HCT116 (cell line): ENCODE measurements at regions not wholly inside any gene's neighbourhood (a gene's known extent, or its start where the extent isn't known, plus 50 kb on each side); places are given as distances from the start of the nearest gene placed in this dataset.

Experiments
- ATAC-seq: fragments of 200-7000 bp; cut with Tn5 transposase; 2 replicates; pipeline ENCODE4 v1.9.1; 2020; ENCODE audit warnings: mild to moderate bottlenecking, moderate library complexity
- BruUV-seq: library from RNA; stranded (reverse); fragments of 400-500 nt; replicated peaks from 2 replicates; lab custom pipeline; 2021; lab: Mats Ljungman, UMichigan
- CTCF ChIA-PET: fragments of 300-600 bp; sonication (Branson Sonifier 250); formaldehyde crosslinking; loops from one replicate; lab custom pipeline; 2021; ENCODE audit warnings: antibody characterized with exemption; lab: Charles Lee
- POLR2A ChIA-PET: fragments of 300-600, 350-600 bp; sonication (Branson Sonifier 250); formaldehyde crosslinking; loops from one replicate; lab custom pipeline; 2021; ENCODE audit warnings: antibody characterized with exemption; lab: Charles Lee
- RAD21 ChIA-PET, 2 experiments: fragments of 300-600 bp; sonication (Branson Sonifier 250); formaldehyde crosslinking; loops; one replicate each; lab custom pipeline; 2023; ENCODE audit warnings: low total read pairs in 2 of 2; ENCODE audit not compliant: uncharacterized antibody in 2 of 2, unreplicated experiment in 2 of 2, low non-redundant PET in 1 of 2; lab: Charles Lee
- DNase-seq: peaks from one replicate; pipeline ENCODE4 v3.0.0-alpha.2; 2010; ENCODE audit warnings: low read depth, low spot score
- H2AFZ ChIP-seq: fragments of 200-600 bp; shearing (Covaris generic), sonication (generic); 2 replicates; pipeline ENCODE4 v1.6.1; 2017; ENCODE audit warnings: low read depth, mixed run types, mixed read lengths, antibody characterized with exemption, low read length; ENCODE audit not compliant: poor library complexity, severe bottlenecking
- H3K27ac ChIP-seq: 2 replicates; pipeline ENCODE4 v1.5.1; 2012; ENCODE audit warnings: low read depth, low read length
- H3K27me3 ChIP-seq: fragments of 200-600 bp; sonication (generic); 2 replicates; pipeline ENCODE4 v1.6.1; 2016; ENCODE audit warnings: mixed run types, low read length, mixed read lengths; ENCODE audit not compliant: insufficient read depth
- H3K36me3 ChIP-seq, 2 experiments: fragments of 200-500 bp in 1 of 2; fragments of 200-600 bp in 1 of 2; sonication (Bioruptor generic) in 1 of 2; sonication (generic) in 1 of 2; 2 replicates each; pipeline versions ENCODE4 v1.5.1 to v1.6.1; 2014 to 2016; ENCODE audit warnings: low read length in 2 of 2, inconsistent platforms in 1 of 2, mixed read lengths in 1 of 2, mixed run types in 1 of 2; ENCODE audit not compliant: insufficient read depth in 2 of 2, control insufficient read depth in 1 of 2
- H3K4me1 ChIP-seq, 2 experiments: fragments of 200-600 bp in 1 of 2; sonication (generic) in 1 of 2; 2 replicates each; pipeline versions ENCODE4 v1.5.1 to v1.6.1; 2012 to 2017; ENCODE audit warnings: low read length in 2 of 2, inconsistent platforms in 1 of 2, mild to moderate bottlenecking in 1 of 2, mixed read lengths in 1 of 2, mixed run types in 1 of 2, moderate library complexity in 1 of 2; ENCODE audit not compliant: insufficient read depth in 2 of 2, control insufficient read depth in 1 of 2
- H3K4me2 ChIP-seq: fragments of 200-600 bp; sonication (generic); 2 replicates; pipeline ENCODE4 v1.6.1; 2017; ENCODE audit warnings: mixed run types, low read length, mixed read lengths
- H3K4me3 ChIP-seq, 2 experiments: fragments of 200-600 bp in 1 of 2; sonication (generic) in 1 of 2; replicated peaks in 1 of 2; 2 replicates each; pipeline ENCODE4 v1.5.1; 2011 to 2016; ENCODE audit warnings: low read length in 2 of 2, control low read depth in 1 of 2, low read depth in 1 of 2, mild to moderate bottlenecking in 1 of 2, mixed read lengths in 1 of 2, mixed run types in 1 of 2
- H3K79me2 ChIP-seq: fragments of 200-600 bp; sonication (generic); 2 replicates; pipeline ENCODE4 v1.6.1; 2017; ENCODE audit warnings: mild to moderate bottlenecking, mixed run types, low read length, moderate library complexity, mixed read lengths; ENCODE audit not compliant: insufficient read depth
- H3K9ac ChIP-seq: fragments of 200-600 bp; sonication (generic); 2 replicates; pipeline ENCODE4 v1.6.1; 2016; ENCODE audit warnings: low read length, mixed read lengths
- H3K9me2 ChIP-seq: fragments of 200-600 bp; sonication (generic), shearing (Covaris generic); 2 replicates; pipeline ENCODE4 v1.6.1; 2017; ENCODE audit warnings: mixed run types, mild to moderate bottlenecking, moderate library complexity; ENCODE audit not compliant: insufficient read depth
- H3K9me3 ChIP-seq, 2 experiments: fragments of 200-500 bp in 1 of 2; fragments of 200-600 bp in 1 of 2; sonication (Bioruptor generic) in 1 of 2; sonication (generic) in 1 of 2; 2 replicates each; pipeline ENCODE4 v1.6.1; 2014 to 2017; ENCODE audit warnings: low read length in 2 of 2, mixed read lengths in 2 of 2, inconsistent platforms in 1 of 2, low read depth in 1 of 2, mild to moderate bottlenecking in 1 of 2, mixed run types in 1 of 2, moderate library complexity in 1 of 2; ENCODE audit not compliant: control insufficient read depth in 1 of 2, insufficient read depth in 1 of 2
- H4K20me1 ChIP-seq: fragments of 200-600 bp; sonication (generic), shearing (Covaris generic); 2 replicates; pipeline ENCODE4 v1.6.1; 2017; ENCODE audit warnings: mixed run types, mild to moderate bottlenecking, moderate library complexity; ENCODE audit not compliant: insufficient read depth
- CBX3 ChIP-seq: IDR thresholded peaks from 2 replicates; pipeline ENCODE4 v1.6.1; 2012; ENCODE audit warnings: low read depth
- CEBPB ChIP-seq: IDR thresholded peaks from 2 replicates; pipeline ENCODE4 v1.6.1; 2012; ENCODE audit warnings: low read depth
- EZH2phosphoT487 ChIP-seq: fragments of 200-600 bp; IDR thresholded peaks from 2 replicates; pipeline ENCODE4 v1.6.1; 2018; ENCODE audit warnings: antibody characterized with exemption, borderline replicate concordance
- FOSL1 ChIP-seq: IDR thresholded peaks from 2 replicates; pipeline ENCODE4 v1.6.1; 2012; ENCODE audit warnings: low read depth
- JUND ChIP-seq: IDR thresholded peaks from 2 replicates; pipeline ENCODE4 v1.6.1; 2012
- POLR2A ChIP-seq: IDR thresholded peaks from 2 replicates; pipeline ENCODE4 v1.7.0; 2011; ENCODE audit warnings: borderline replicate concordance; ENCODE audit not compliant: insufficient read depth, insufficient read length; ENCODE audit errors: extremely low read depth
- POLR2AphosphoS5 ChIP-seq: IDR thresholded peaks from 2 replicates; pipeline ENCODE4 v1.6.1; 2011; ENCODE audit warnings: mild to moderate bottlenecking, low read depth, low read length, moderate library complexity
- RAD21 ChIP-seq: IDR thresholded peaks from 2 replicates; pipeline ENCODE4 v1.6.1; 2012; ENCODE audit warnings: low read depth, mild to moderate bottlenecking
- TCF7L2 ChIP-seq: IDR thresholded peaks from 2 replicates; pipeline ENCODE4 v1.7.0; 2011; ENCODE audit warnings: borderline replicate concordance, inconsistent platforms; ENCODE audit not compliant: insufficient read depth, insufficient read length; ENCODE audit errors: extremely low read depth
- YY1 ChIP-seq: IDR thresholded peaks from 2 replicates; pipeline ENCODE4 v1.6.1; 2011; ENCODE audit warnings: low read length, low read depth, moderate library complexity, mild to moderate bottlenecking; ENCODE audit not compliant: insufficient replicate concordance; ENCODE audit errors: extremely low read depth
- ZFX ChIP-seq: fragments of 450-650 bp; IDR thresholded peaks from 2 replicates; pipeline ENCODE4 v1.6.1; 2017
- ZNF274 ChIP-seq: fragments of 200-500 bp; sonication (Bioruptor generic); IDR thresholded peaks from 2 replicates; pipeline ENCODE4 v1.6.1; 2014; ENCODE audit warnings: mild to moderate bottlenecking, low read depth, low read length, inconsistent platforms
- intact Hi-C: fragments of 100-400 bp; cut with micrococcal nuclease; formaldehyde crosslinking; loops from 2 replicates; pipeline ENCODE4 v1.10.0; 2022
- TF ChIP-seq, protein P1 (sequence below), 3 experiments: fragments of 200-600 bp in 1 of 3; sonication (generic) in 1 of 3; IDR thresholded peaks in 2 of 3; conservative IDR thresholded peaks in 1 of 3; 2 replicates each; pipeline ENCODE4 v1.5.1; 2012 to 2017; ENCODE audit warnings: low read depth in 2 of 3, low read length in 2 of 3, antibody characterized with exemption in 1 of 3, borderline replicate concordance in 1 of 3, control low read depth in 1 of 3, mild to moderate bottlenecking in 1 of 3, mixed read lengths in 1 of 3, mixed run types in 1 of 3, moderate library complexity in 1 of 3; ENCODE audit not compliant: insufficient read depth in 1 of 3
- TF ChIP-seq, protein P2 (sequence below): IDR thresholded peaks from 2 replicates; pipeline ENCODE4 v1.6.1; 2011; ENCODE audit warnings: mild to moderate bottlenecking, low read length, moderate library complexity; ENCODE audit not compliant: insufficient replicate concordance; ENCODE audit errors: extremely low read depth
- TF ChIP-seq, protein P3 (sequence below): IDR thresholded peaks from 2 replicates; pipeline ENCODE4 v1.6.1; 2012; ENCODE audit warnings: low read depth
- TF ChIP-seq, protein P4 (sequence below): IDR thresholded peaks from 2 replicates; pipeline ENCODE4 v1.6.1; 2012
- TF ChIP-seq, protein P5 (sequence below): IDR thresholded peaks from 2 replicates; pipeline ENCODE4 v1.6.1; 2012

DNA sequence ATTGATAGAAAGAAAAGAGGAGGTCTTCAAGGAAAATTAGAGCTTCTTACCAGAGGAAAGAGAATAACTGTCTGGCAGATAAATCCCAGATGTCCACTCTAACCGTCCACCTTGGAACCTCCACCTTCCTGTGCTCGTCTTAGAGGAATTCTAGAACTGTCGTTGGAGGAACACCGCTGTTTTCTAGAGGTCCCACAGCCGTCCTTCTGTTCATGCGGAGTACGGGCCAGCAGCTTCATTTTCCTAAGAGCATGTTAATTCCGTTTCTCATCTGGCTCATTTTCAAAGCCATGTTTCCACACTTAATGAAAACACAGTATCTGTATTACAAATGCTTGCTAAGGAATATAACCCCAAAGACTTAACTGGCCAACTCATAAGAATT, 107.9 kb upstream of the ESRRB start:
- H3K9me3 ChIP-seq: no peaks in the 10 kb centered on the region
- no peak overlapping the region for H2AFZ ChIP-seq
- no peaks in the 10 kb centered on the region for H3K36me3 ChIP-seq
- H3K4me2 ChIP-seq: no peak overlapping the region
- ChIA-PET POLR2A (no interaction called here), RAD21 (no interaction called here), CTCF (no interaction called here)
- no peaks in the 10 kb centered on the region for H3K9me2 ChIP-seq
- DNase-seq (no peak), ATAC-seq (no peak)
- no peaks in the 10 kb centered on the region for H4K20me1 ChIP-seq
- TF ChIP-seq ZNF274 (no peak), ZFX (no peak), CEBPB (no peak), FOSL1 (no peak), JUND (no peak), YY1 (no peak), CBX3 (no peak), RAD21 (no peak), EZH2phosphoT487 (no peak), POLR2A (no peak), POLR2AphosphoS5 (no peak), TCF7L2 (no peak)
- TF ChIP-seq, protein P1, sequence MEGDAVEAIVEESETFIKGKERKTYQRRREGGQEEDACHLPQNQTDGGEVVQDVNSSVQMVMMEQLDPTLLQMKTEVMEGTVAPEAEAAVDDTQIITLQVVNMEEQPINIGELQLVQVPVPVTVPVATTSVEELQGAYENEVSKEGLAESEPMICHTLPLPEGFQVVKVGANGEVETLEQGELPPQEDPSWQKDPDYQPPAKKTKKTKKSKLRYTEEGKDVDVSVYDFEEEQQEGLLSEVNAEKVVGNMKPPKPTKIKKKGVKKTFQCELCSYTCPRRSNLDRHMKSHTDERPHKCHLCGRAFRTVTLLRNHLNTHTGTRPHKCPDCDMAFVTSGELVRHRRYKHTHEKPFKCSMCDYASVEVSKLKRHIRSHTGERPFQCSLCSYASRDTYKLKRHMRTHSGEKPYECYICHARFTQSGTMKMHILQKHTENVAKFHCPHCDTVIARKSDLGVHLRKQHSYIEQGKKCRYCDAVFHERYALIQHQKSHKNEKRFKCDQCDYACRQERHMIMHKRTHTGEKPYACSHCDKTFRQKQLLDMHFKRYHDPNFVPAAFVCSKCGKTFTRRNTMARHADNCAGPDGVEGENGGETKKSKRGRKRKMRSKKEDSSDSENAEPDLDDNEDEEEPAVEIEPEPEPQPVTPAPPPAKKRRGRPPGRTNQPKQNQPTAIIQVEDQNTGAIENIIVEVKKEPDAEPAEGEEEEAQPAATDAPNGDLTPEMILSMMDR (IDR thresholded peaks at IDR 0.05 in 2 of 3, conservative IDR thresholded peaks at IDR 0.05 in 1 of 3; ENCODE audit: borderline replicate concordance in 1 of 3, insufficient read depth in 1 of 3, low read depth in 2 of 3, low read length in 2 of 3): no peak
- TF ChIP-seq, protein P2, sequence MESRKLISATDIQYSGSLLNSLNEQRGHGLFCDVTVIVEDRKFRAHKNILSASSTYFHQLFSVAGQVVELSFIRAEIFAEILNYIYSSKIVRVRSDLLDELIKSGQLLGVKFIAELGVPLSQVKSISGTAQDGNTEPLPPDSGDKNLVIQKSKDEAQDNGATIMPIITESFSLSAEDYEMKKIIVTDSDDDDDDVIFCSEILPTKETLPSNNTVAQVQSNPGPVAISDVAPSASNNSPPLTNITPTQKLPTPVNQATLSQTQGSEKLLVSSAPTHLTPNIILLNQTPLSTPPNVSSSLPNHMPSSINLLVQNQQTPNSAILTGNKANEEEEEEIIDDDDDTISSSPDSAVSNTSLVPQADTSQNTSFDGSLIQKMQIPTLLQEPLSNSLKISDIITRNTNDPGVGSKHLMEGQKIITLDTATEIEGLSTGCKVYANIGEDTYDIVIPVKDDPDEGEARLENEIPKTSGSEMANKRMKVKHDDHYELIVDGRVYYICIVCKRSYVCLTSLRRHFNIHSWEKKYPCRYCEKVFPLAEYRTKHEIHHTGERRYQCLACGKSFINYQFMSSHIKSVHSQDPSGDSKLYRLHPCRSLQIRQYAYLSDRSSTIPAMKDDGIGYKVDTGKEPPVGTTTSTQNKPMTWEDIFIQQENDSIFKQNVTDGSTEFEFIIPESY: no peak
- TF ChIP-seq, protein P3, sequence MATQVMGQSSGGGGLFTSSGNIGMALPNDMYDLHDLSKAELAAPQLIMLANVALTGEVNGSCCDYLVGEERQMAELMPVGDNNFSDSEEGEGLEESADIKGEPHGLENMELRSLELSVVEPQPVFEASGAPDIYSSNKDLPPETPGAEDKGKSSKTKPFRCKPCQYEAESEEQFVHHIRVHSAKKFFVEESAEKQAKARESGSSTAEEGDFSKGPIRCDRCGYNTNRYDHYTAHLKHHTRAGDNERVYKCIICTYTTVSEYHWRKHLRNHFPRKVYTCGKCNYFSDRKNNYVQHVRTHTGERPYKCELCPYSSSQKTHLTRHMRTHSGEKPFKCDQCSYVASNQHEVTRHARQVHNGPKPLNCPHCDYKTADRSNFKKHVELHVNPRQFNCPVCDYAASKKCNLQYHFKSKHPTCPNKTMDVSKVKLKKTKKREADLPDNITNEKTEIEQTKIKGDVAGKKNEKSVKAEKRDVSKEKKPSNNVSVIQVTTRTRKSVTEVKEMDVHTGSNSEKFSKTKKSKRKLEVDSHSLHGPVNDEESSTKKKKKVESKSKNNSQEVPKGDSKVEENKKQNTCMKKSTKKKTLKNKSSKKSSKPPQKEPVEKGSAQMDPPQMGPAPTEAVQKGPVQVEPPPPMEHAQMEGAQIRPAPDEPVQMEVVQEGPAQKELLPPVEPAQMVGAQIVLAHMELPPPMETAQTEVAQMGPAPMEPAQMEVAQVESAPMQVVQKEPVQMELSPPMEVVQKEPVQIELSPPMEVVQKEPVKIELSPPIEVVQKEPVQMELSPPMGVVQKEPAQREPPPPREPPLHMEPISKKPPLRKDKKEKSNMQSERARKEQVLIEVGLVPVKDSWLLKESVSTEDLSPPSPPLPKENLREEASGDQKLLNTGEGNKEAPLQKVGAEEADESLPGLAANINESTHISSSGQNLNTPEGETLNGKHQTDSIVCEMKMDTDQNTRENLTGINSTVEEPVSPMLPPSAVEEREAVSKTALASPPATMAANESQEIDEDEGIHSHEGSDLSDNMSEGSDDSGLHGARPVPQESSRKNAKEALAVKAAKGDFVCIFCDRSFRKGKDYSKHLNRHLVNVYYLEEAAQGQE: no peak
- TF ChIP-seq, protein P4, sequence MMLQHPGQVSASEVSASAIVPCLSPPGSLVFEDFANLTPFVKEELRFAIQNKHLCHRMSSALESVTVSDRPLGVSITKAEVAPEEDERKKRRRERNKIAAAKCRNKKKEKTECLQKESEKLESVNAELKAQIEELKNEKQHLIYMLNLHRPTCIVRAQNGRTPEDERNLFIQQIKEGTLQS: no peak
- TF ChIP-seq, protein P5, sequence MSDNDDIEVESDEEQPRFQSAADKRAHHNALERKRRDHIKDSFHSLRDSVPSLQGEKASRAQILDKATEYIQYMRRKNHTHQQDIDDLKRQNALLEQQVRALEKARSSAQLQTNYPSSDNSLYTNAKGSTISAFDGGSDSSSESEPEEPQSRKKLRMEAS: no peak
- H3K4me1 ChIP-seq: no peaks in the 10 kb centered on the region
- intact Hi-C loops: no loop called here
- H3K79me2 ChIP-seq: no peaks in the 10 kb centered on the region
- H3K4me3 ChIP-seq: no peak overlapping the region
- peaks cover 13% of the 10 kb centered on the region; the same call in 1 of the 2 replicates for H3K27me3 ChIP-seq
- no peak overlapping the region for H3K9ac ChIP-seq
- no TSS peak for BruUV-seq
- H3K27ac ChIP-seq: no peak overlapping the region
